GM13977 (cell line): ENCODE measurements at regions not wholly inside any gene's neighbourhood (a gene's known extent, or its start where the extent isn't known, plus 50 kb on each side); places are given as distances from the start of the nearest gene placed in this dataset.

Experiments
- DNase-seq: peaks from one replicate; pipeline ENCODE4 v3.0.0; 2012; ENCODE audit warnings: low spot score
- CTCF ChIP-seq: IDR thresholded peaks from 2 replicates; pipeline ENCODE4 v1.5.1; 2012; ENCODE audit warnings: mild to moderate bottlenecking, control low read depth; ENCODE audit not compliant: insufficient read depth; ENCODE audit errors: extremely low read depth, missing control alignments
- in situ Hi-C: fragments of 300-500 bp; cut with MboI; formaldehyde crosslinking; loops from one replicate; pipeline ENCODE4 v1.12.0; 2022; ENCODE audit warnings: low sequenced_read_pairs, low pct_unique_long_range_greater_than_20kb, mixed read lengths, inconsistent platforms; ENCODE audit not compliant: unreplicated experiment

- in situ Hi-C loops, result no loop called here
- no peak for DNase-seq
These were observed 267.5 kb downstream of the GPD2 start for GRCh38 chr2:156703642-156704041.

GRCh38 chr2:156704132-156704531, 268.0 kb downstream of the GPD2 start:
- no peak for TF ChIP-seq CTCF
- DNase-seq, result no peak
- in situ Hi-C loops, result no loop called here

More at GRCh38 chr2:156703642-156704041, 267.5 kb downstream of the GPD2 start:
- no peak for TF ChIP-seq CTCF

GRCh38 chr2:156704617-156705016, 268.4 kb downstream of the GPD2 start:
- no peak for DNase-seq
- in situ Hi-C loops, result no loop called here
- TF ChIP-seq CTCF, result no peak

- no peak for TF ChIP-seq CTCF
- in situ Hi-C loops, result no loop called here
- no peak for DNase-seq
These were observed 270.4 kb downstream of the GPD2 start for GRCh38 chr2:156706576-156706975.

GRCh38 chr2:156708051-156708450, 271.9 kb downstream of the GPD2 start:
- in situ Hi-C loops, result no loop called here
- TF ChIP-seq CTCF, result no peak
- DNase-seq, result no peak

GRCh38 chr2:156709091-156709490, 272.9 kb downstream of the GPD2 start:
- in situ Hi-C loops, result no loop called here
- TF ChIP-seq CTCF, result no peak
- no peak for DNase-seq

GRCh38 chr2:156719036-156719435, 282.9 kb downstream of the GPD2 start:
- no peak for DNase-seq
- no peak for TF ChIP-seq CTCF
- in situ Hi-C loops, result no loop called here
